Mesodermal cell (in vitro differentiated cells): ENCODE measurements at regions not wholly inside any gene's neighbourhood (a gene's known extent, or its start where the extent isn't known, plus 50 kb on each side); places are given as distances from the start of the nearest gene placed in this dataset.

Experiments used
- H3K27ac ChIP-seq: 2 replicates; pipeline ENCODE4 v1.7.0; 2013; ENCODE audit warnings: mild to moderate bottlenecking, low read depth, low read length, moderate library complexity; ENCODE audit not compliant: severe bottlenecking
- H3K36me3 ChIP-seq: 2 replicates; pipeline ENCODE4 v1.7.1; 2013; ENCODE audit warnings: mild to moderate bottlenecking, low read length, moderate library complexity; ENCODE audit not compliant: control insufficient read depth, insufficient read depth
- H3K4me1 ChIP-seq: one replicate; pipeline ENCODE4 v1.7.1; 2013; ENCODE audit warnings: mild to moderate bottlenecking, low read length; ENCODE audit not compliant: insufficient read depth, control insufficient read depth, poor library complexity, severe bottlenecking
- H3K4me3 ChIP-seq: 2 replicates; pipeline ENCODE4 v1.7.0; 2013; ENCODE audit warnings: low read length, control low read depth, mild to moderate bottlenecking; ENCODE audit not compliant: insufficient read depth, poor library complexity, severe bottlenecking; ENCODE audit errors: extremely low read depth
- H3K9me3 ChIP-seq: 2 replicates; pipeline ENCODE4 v1.7.1; 2013; ENCODE audit warnings: mild to moderate bottlenecking, low read length, moderate library complexity; ENCODE audit not compliant: control insufficient read depth
- WGBS, 2 experiments: methylation state at CpG; one replicate each; pipeline ENCODE4 v1.1.5; 2013; ENCODE audit warnings: missing lambda C conversion rate in 2 of 2; ENCODE audit not compliant: insufficient coverage in 2 of 2; 5-methylcytosine and 5-hydroxymethylcytosine counted together

- Histone ChIP-seq H3K4me3 (no peak overlapping the region), H3K36me3 (no peaks in the 10 kb centered on the region), H3K4me1 (no peaks in the 10 kb centered on the region), H3K9me3 (no peaks in the 10 kb centered on the region), H3K27ac (no peak overlapping the region)
- no CpG with 5 or more reads among the region's 1 CpG for WGBS, 2 experiments
These were observed 361.2 kb downstream of the PIK3R1 start for GRCh38 chr5:68576805-68577204.

DNA sequence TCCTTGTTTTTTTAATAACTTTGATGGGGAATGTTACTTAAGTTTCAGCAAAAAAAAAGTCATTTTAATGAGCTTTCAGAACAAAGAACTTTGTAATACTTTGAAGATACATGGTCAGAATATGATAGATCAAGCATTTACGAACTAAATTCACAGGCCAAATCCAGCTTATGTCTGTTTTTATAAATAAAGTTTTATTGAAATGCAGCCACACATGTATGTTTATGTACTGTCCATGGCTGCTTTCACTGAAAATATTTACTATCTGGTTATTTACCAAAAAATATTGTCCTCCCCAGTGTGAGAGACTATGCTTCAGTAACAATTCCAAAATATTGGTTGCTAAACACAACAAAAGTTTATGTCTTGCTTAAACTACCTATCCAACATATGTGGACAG is 366.7 kb downstream of the PIK3R1 start:
- WGBS, 2 experiments, result no CpG with 5 or more reads among the region's 1 CpG
- Histone ChIP-seq H3K27ac (no peak overlapping the region), H3K36me3 (no peaks in the 10 kb centered on the region), H3K4me1 (no peaks in the 10 kb centered on the region), H3K4me3 (no peak overlapping the region), H3K9me3 (no peaks in the 10 kb centered on the region)

GRCh38 chr5:68587171-68587570 is 371.6 kb downstream of the PIK3R1 start:
- Histone ChIP-seq H3K36me3 (no peaks in the 10 kb centered on the region), H3K4me1 (no peaks in the 10 kb centered on the region), H3K9me3 (no peaks in the 10 kb centered on the region), H3K27ac (no peak overlapping the region), H3K4me3 (no peak overlapping the region)

DNA sequence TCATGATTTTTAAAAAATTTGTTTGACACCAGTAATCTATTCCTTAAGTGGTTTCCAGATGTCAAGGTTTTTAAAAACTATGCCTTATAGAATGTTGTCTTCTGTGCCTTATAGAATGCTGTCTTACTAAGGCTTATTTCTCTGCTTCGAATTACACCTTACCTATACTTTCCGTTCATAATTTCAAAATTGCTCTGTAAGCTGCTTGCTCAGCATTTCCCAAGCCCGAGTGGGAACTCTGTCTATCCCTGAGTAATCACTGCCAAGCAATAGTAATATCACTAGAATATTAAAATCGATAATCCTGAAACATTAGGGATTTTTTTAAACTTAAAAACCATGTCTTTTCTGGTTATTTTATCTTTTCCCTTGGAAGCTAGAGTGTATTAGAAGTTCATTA is 376.3 kb downstream of the PIK3R1 start:
- H3K36me3 ChIP-seq, result no peaks in the 10 kb centered on the region
- H3K4me3 ChIP-seq, result no peak overlapping the region
- H3K27ac ChIP-seq, result no peak overlapping the region
- WGBS, 2 experiments, result 86 to 100% methylated on average over 1 to 3 of the region's 4 CpGs
- H3K4me1 ChIP-seq, result no peaks in the 10 kb centered on the region
- H3K9me3 ChIP-seq, result no peaks in the 10 kb centered on the region

DNA sequence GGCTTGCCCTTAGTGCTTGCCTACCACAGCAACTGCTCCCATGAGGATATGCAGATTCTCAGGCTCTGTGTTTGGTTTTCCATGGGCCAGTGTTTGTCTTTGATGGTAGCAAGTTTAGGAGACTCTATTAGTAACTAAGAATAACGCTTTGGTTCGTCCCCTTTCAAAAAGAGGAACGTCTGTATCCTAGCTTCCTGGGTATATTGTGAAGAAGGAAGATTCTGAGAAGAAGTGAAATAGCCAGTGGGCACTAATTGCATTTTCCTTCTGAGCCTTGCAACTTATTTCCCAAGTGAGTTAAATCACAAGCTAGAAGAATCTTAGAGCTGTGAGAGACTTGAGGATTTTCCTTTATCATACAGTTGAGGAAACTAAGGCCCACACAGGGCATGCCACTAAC is 376.8 kb downstream of the PIK3R1 start:
- no peak overlapping the region for H3K4me3 ChIP-seq
- 96% methylated on average over 3 of the region's 3 CpGs for WGBS, 2 experiments
- H3K9me3 ChIP-seq, result no peaks in the 10 kb centered on the region
- no peak overlapping the region for H3K27ac ChIP-seq
- no peaks in the 10 kb centered on the region for H3K4me1 ChIP-seq
- H3K36me3 ChIP-seq, result no peaks in the 10 kb centered on the region

- H3K4me1 ChIP-seq, result no peaks in the 10 kb centered on the region
- no peak overlapping the region for H3K27ac ChIP-seq
- H3K36me3 ChIP-seq, result no peaks in the 10 kb centered on the region
- no peaks in the 10 kb centered on the region for H3K9me3 ChIP-seq
- 85 to 92% methylated on average over 2 of the region's 5 CpGs for WGBS, 2 experiments
- H3K4me3 ChIP-seq, result no peak overlapping the region
These were observed 377.7 kb downstream of the PIK3R1 start for GRCh38 chr5:68593211-68593671.

GRCh38 chr5:68612972-68613371 is 397.4 kb downstream of the PIK3R1 start:
- no peaks in the 10 kb centered on the region for H3K4me1 ChIP-seq
- no peak overlapping the region for H3K4me3 ChIP-seq
- H3K9me3 ChIP-seq, result peaks cover 4% of the 10 kb centered on the region
- no peaks in the 10 kb centered on the region for H3K36me3 ChIP-seq
- WGBS, 2 experiments, result no CpG with 5 or more reads among the region's 1 CpG
- no peak overlapping the region for H3K27ac ChIP-seq

DNA sequence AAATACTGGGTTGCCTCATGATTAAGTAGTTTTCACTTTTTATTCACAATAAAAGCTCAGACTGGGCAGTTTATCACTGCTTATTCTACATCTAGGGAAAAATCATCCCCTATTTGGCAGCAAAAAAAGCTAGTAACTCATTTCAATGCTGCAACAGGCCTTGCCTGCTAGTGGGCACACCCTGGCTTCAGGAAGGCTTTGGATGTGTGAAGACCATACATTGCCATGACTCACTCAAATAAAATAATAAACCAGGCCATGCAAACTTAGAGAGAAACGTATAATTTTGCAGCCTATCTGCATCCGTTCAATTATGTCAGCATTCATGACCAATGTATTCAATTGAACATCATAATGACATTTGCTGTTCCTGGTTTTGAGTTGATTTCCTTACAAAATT is 402.9 kb downstream of the PIK3R1 start:
- Histone ChIP-seq H3K36me3 (no peaks in the 10 kb centered on the region), H3K9me3 (no peaks in the 10 kb centered on the region), H3K4me3 (no peak overlapping the region), H3K4me1 (no peaks in the 10 kb centered on the region), H3K27ac (no peak overlapping the region)
- WGBS, 2 experiments, result 80 to 95% methylated on average over 2 of the region's 2 CpGs

GRCh38 chr5:68627001-68627400 is 411.4 kb downstream of the PIK3R1 start:
- no peaks in the 10 kb centered on the region for H3K9me3 ChIP-seq
- no peak overlapping the region for H3K27ac ChIP-seq
- H3K4me1 ChIP-seq, result no peaks in the 10 kb centered on the region
- no peaks in the 10 kb centered on the region for H3K36me3 ChIP-seq
- H3K4me3 ChIP-seq, result no peak overlapping the region
- 80% methylated on average over 1 of the region's 7 CpGs; no CpG with 5 or more reads in 1 of the 2 experiments for WGBS, 2 experiments

GRCh38 chr5:68628082-68628814 is 412.7 kb downstream of the PIK3R1 start:
- no peaks in the 10 kb centered on the region for H3K9me3 ChIP-seq
- 67 to 93% methylated on average over 1 to 4 of the region's 5 CpGs for WGBS, 2 experiments
- H3K4me1 ChIP-seq, result no peaks in the 10 kb centered on the region
- no peak overlapping the region for H3K27ac ChIP-seq
- H3K36me3 ChIP-seq, result no peaks in the 10 kb centered on the region
- H3K4me3 ChIP-seq, result no peak overlapping the region

DNA sequence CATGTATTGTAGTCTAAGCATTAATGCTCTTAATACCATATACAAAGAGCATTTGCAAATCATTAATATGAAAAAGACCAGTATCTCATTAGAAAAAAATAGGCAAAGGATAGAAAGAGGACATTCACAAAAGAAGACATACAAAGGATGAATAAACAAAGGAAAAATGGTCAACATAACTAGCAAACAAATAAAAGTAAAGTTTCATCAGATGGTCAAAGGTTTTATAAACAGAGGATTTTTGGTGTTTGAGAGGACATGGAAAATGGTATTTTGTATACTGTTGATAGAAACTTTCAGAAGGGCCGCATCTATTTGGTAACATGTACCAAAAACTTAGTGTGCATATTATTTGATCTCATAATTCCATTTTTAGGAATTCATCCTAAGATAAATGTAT is 414.8 kb downstream of the PIK3R1 start:
- no peaks in the 10 kb centered on the region for H3K4me1 ChIP-seq
- WGBS, 2 experiments, result no CpG with 5 or more reads among the region's 1 CpG
- H3K27ac ChIP-seq, result no peak overlapping the region

More for the DNA sequence above, 414.8 kb downstream of the PIK3R1 start:
- Histone ChIP-seq H3K9me3 (no peaks in the 10 kb centered on the region), H3K4me3 (no peak overlapping the region), H3K36me3 (no peaks in the 10 kb centered on the region)
